DND-41 (cell line): ENCODE measurements at regions not wholly inside any gene's neighbourhood (a gene's known extent, or its start where the extent isn't known, plus 50 kb on each side); places are given as distances from the start of the nearest gene placed in this dataset.

ENCODE experiments used
- EZH2 ChIP-seq: IDR thresholded peaks from 3 replicates; pipeline ENCODE4 v1.6.1; 2012; ENCODE audit warnings: borderline replicate concordance, low read depth, mild to moderate bottlenecking, moderate library complexity, low read length, inconsistent platforms; ENCODE audit not compliant: severe bottlenecking
- TF ChIP-seq, protein P1 (sequence below): IDR thresholded peaks from 2 replicates; pipeline ENCODE4 v1.5.1; 2012; ENCODE audit warnings: borderline replicate concordance, low read length, moderate library complexity, mild to moderate bottlenecking; ENCODE audit not compliant: poor library complexity, severe bottlenecking; ENCODE audit errors: extremely low read depth

DNA sequence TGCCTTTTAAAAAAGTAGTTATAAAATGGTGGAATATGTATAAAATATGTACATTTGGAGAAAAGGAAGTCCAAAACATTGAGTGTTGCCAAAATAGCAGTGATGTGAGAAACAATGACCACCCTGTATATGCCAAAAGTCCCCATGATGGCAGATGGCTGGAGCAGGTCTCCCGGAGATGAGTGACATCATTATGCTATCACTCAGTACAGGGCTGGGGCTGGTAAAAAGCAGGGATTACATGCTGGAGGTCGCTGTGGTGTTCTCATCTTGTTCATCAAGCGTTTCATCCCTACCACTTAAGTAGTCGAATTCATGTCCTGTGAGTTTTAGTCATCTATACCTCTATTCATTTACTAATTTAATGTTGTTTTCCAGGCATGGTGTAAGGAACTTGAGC, 315.3 kb upstream of the SLC35B3 start:
- TF ChIP-seq, protein P1, sequence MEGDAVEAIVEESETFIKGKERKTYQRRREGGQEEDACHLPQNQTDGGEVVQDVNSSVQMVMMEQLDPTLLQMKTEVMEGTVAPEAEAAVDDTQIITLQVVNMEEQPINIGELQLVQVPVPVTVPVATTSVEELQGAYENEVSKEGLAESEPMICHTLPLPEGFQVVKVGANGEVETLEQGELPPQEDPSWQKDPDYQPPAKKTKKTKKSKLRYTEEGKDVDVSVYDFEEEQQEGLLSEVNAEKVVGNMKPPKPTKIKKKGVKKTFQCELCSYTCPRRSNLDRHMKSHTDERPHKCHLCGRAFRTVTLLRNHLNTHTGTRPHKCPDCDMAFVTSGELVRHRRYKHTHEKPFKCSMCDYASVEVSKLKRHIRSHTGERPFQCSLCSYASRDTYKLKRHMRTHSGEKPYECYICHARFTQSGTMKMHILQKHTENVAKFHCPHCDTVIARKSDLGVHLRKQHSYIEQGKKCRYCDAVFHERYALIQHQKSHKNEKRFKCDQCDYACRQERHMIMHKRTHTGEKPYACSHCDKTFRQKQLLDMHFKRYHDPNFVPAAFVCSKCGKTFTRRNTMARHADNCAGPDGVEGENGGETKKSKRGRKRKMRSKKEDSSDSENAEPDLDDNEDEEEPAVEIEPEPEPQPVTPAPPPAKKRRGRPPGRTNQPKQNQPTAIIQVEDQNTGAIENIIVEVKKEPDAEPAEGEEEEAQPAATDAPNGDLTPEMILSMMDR: no peak
- TF ChIP-seq EZH2: no peak
